AG04450 (cell line): ENCODE measurements at regions not wholly inside any gene's neighbourhood (a gene's known extent, or its start where the extent isn't known, plus 50 kb on each side); places are given as distances from the start of the nearest gene placed in this dataset.

Experiments used
- CTCF ChIA-PET: fragments of 300-600, 350-600 bp; formaldehyde crosslinking; extraction: SDS; loops from one replicate; lab custom pipeline; 2022; ENCODE audit warnings: antibody characterized with exemption, inconsistent platforms; lab: Charles Lee
- POLR2A ChIA-PET: fragments of 350-600 bp; formaldehyde crosslinking; extraction: SDS; loops from one replicate; lab custom pipeline; 2021; ENCODE audit warnings: antibody characterized with exemption, inconsistent platforms; lab: Yijun Ruan, JAX
- DNase-seq: peaks from one replicate; pipeline ENCODE4 v3.0.0-alpha.2; 2011; ENCODE audit warnings: low read depth, low spot score
- H3K27ac ChIP-seq: one replicate; pipeline ENCODE4 v1.5.1; 2012; ENCODE audit warnings: low read depth, low read length, control low read depth
- H3K27me3 ChIP-seq: one replicate; pipeline ENCODE4 v1.6.0; 2012; ENCODE audit warnings: low read length; ENCODE audit not compliant: control insufficient read depth, insufficient read depth
- H3K4me3 ChIP-seq: 2 replicates; pipeline ENCODE4 v1.5.1; 2011; ENCODE audit warnings: mild to moderate bottlenecking, low read depth, low read length, control low read depth
- H3K9me3 ChIP-seq: 2 replicates; pipeline ENCODE4 v1.5.1; 2012; ENCODE audit warnings: low read length; ENCODE audit not compliant: control insufficient read depth, insufficient read depth
- CTCF ChIP-seq: IDR thresholded peaks from 2 replicates; pipeline ENCODE4 v1.5.1; 2011; ENCODE audit warnings: low read depth, low read length, control low read depth, inconsistent platforms

- H3K27me3 ChIP-seq = no peaks in the 10 kb centered on the region
- ChIA-PET POLR2A (no interaction called here), CTCF (no interaction called here)
- H3K4me3 ChIP-seq = no peak overlapping the region
- TF ChIP-seq CTCF = no peak
- no peak for DNase-seq
- H3K9me3 ChIP-seq = peaks cover 11% of the 10 kb centered on the region; the same call in 1 of the 2 replicates
- no peak overlapping the region for H3K27ac ChIP-seq
Measured at GRCh38 chr2:5287558-5288334, 404.4 kb upstream of the SOX11 start.

GRCh38 chr2:5290900-5291546 lies 401.2 kb upstream of the SOX11 start:
- H3K27ac ChIP-seq = no peak overlapping the region
- CTCF ChIA-PET = no interaction called here
- no peak for TF ChIP-seq CTCF

GRCh38 chr2:5304640-5305039 lies 387.5 kb upstream of the SOX11 start:
- Histone ChIP-seq H3K27me3 (no peaks in the 10 kb centered on the region), H3K4me3 (no peak overlapping the region), H3K9me3 (peaks cover 3% of the 10 kb centered on the region), H3K27ac (no peak overlapping the region)
- ChIA-PET CTCF (no interaction called here), POLR2A (no interaction called here)
- DNase-seq = no peak
- no peak for TF ChIP-seq CTCF

More at GRCh38 chr2:5290900-5291546, 401.2 kb upstream of the SOX11 start:
- H3K27me3 ChIP-seq = no peaks in the 10 kb centered on the region
- POLR2A ChIA-PET = no interaction called here
- H3K9me3 ChIP-seq = peaks cover 14% of the 10 kb centered on the region
- H3K4me3 ChIP-seq = no peak overlapping the region
- no peak for DNase-seq

GRCh38 chr2:5315041-5315440 lies 377.1 kb upstream of the SOX11 start:
- CTCF ChIA-PET = no interaction called here
- Histone ChIP-seq H3K9me3 (peaks cover 8% of the 10 kb centered on the region), H3K4me3 (no peak overlapping the region), H3K27me3 (no peaks in the 10 kb centered on the region), H3K27ac (no peak overlapping the region)
- no peak for TF ChIP-seq CTCF
- DNase-seq = no peak
- POLR2A ChIA-PET = no interaction called here

GRCh38 chr2:5315512-5315911 lies 376.7 kb upstream of the SOX11 start:
- Histone ChIP-seq H3K27me3 (no peaks in the 10 kb centered on the region), H3K27ac (no peak overlapping the region), H3K4me3 (no peak overlapping the region), H3K9me3 (peaks cover 8% of the 10 kb centered on the region)
- POLR2A ChIA-PET = no interaction called here
- DNase-seq = no peak
- CTCF ChIA-PET = no interaction called here
- TF ChIP-seq CTCF = no peak
